H1 (cell line): ENCODE measurements at regions not wholly inside any gene's neighbourhood (a gene's known extent, or its start where the extent isn't known, plus 50 kb on each side); places are given as distances from the start of the nearest gene placed in this dataset.

Source experiments
- CTCF ChIA-PET: fragments of 300-600 bp; sonication (Branson Sonifier 250); formaldehyde crosslinking; loops from one replicate; lab custom pipeline; 2021; ENCODE audit not compliant: partially characterized antibody; lab: Charles Lee
- POLR2A ChIA-PET: fragments of 300-600 bp; sonication (Branson Sonifier 250); formaldehyde crosslinking; loops from one replicate; lab custom pipeline; 2021; ENCODE audit warnings: inconsistent platforms; ENCODE audit not compliant: partially characterized antibody; lab: Charles Lee
- DNase-seq, 2 experiments: peaks; one replicate each; pipeline versions ENCODE4 v3.0.0 to v3.0.0-alpha.2; 2010 to 2022; ENCODE audit warnings: low spot score in 2 of 2, low read depth in 1 of 2, mixed read lengths in 1 of 2
- FAIRE-seq: peaks from 2 replicates; lab custom pipeline; 2011; peaks lifted over from hg19 to GRCh38; lab: Jason Lieb, UNC
- H2AFZ ChIP-seq: 2 replicates; pipeline ENCODE4 v1.8.1; 2012; ENCODE audit warnings: low read length, inconsistent platforms
- H2AK5ac ChIP-seq: 2 replicates; pipeline ENCODE4 v1.6.1; 2013; ENCODE audit warnings: low read depth, low read length
- H2BK120ac ChIP-seq: replicated peaks from 2 replicates; pipeline ENCODE3; 2013; ENCODE audit warnings: low read depth, low read length, inconsistent platforms
- H2BK12ac ChIP-seq: 2 replicates; pipeline ENCODE4 v1.6.1; 2013; ENCODE audit warnings: low read depth, low read length
- H2BK15ac ChIP-seq: 2 replicates; pipeline ENCODE4 v1.6.1; 2013; ENCODE audit warnings: low read length
- H2BK20ac ChIP-seq: 2 replicates; pipeline ENCODE4 v1.6.1; 2013; ENCODE audit warnings: low read length
- H2BK5ac ChIP-seq: 2 replicates; pipeline ENCODE4 v1.6.1; 2013; ENCODE audit warnings: low read depth, low read length
- H3K14ac ChIP-seq: 2 replicates; pipeline ENCODE4 v1.6.1; 2013; ENCODE audit warnings: inconsistent platforms; ENCODE audit not compliant: insufficient read length
- H3K18ac ChIP-seq: 2 replicates; pipeline ENCODE4 v1.6.1; 2013; ENCODE audit warnings: low read length; ENCODE audit errors: extremely low read depth
- H3K23ac ChIP-seq: 2 replicates; pipeline ENCODE4 v1.6.1; 2013; ENCODE audit warnings: inconsistent platforms; ENCODE audit not compliant: insufficient read length
- H3K23me2 ChIP-seq: 2 replicates; pipeline ENCODE4 v1.6.1; 2013; ENCODE audit warnings: low read depth, low read length
- H3K27ac ChIP-seq: 2 replicates; pipeline ENCODE4 v1.6.1; 2011; ENCODE audit warnings: low read depth, low read length, inconsistent platforms
- H3K27me3 ChIP-seq, 4 experiments: replicated peaks in 1 of 4; 1 replicate in 1 of 4; 2 replicates in 3 of 4; pipeline versions ENCODE4 v1.6.1 to v1.8.1; 2011 to 2013; ENCODE audit warnings: low read length in 3 of 4, mild to moderate bottlenecking in 3 of 4, inconsistent platforms in 2 of 4, mixed read lengths in 2 of 4, moderate library complexity in 1 of 4; ENCODE audit not compliant: control insufficient read depth in 3 of 4, insufficient read depth in 3 of 4; ENCODE audit errors: extremely low read depth in 1 of 4
- H3K36me3 ChIP-seq, 4 experiments: 2 replicates each; pipeline versions ENCODE4 v1.6.1 to v1.8.1; 2011 to 2013; ENCODE audit warnings: mild to moderate bottlenecking in 4 of 4, low read length in 3 of 4, moderate library complexity in 2 of 4, control low read depth in 1 of 4, inconsistent platforms in 1 of 4; ENCODE audit not compliant: insufficient read depth in 4 of 4, control insufficient read depth in 2 of 4
- H3K4ac ChIP-seq: replicated peaks from 2 replicates; pipeline ENCODE3; 2013; ENCODE audit warnings: low read length, low read depth, mixed read lengths, inconsistent platforms; ENCODE audit not compliant: insufficient read length
- H3K4me1 ChIP-seq, 4 experiments: replicated peaks in 1 of 4; 1 replicate in 1 of 4; 2 replicates in 3 of 4; pipeline versions ENCODE4 v1.6.1 to v1.8.1; 2011 to 2013; ENCODE audit warnings: low read length in 3 of 4, inconsistent platforms in 2 of 4, mixed read lengths in 1 of 4; ENCODE audit not compliant: insufficient read depth in 4 of 4, control insufficient read depth in 3 of 4
- H3K4me2 ChIP-seq, 2 experiments: 2 replicates each; pipeline versions ENCODE4 v1.6.1 to v1.8.1; 2011 to 2013; ENCODE audit warnings: low read depth in 2 of 2, low read length in 2 of 2, control low read depth in 1 of 2, inconsistent platforms in 1 of 2, mild to moderate bottlenecking in 1 of 2; ENCODE audit not compliant: insufficient read depth in 1 of 2
- H3K4me3 ChIP-seq, 4 experiments: fragments of 200-600, 300-600 bp in 1 of 4; sonication (generic), shearing (Covaris generic), sonication (Bioruptor Twin) in 1 of 4; 2 replicates each; pipeline versions ENCODE4 v1.5.1 to v1.8.1; 2011 to 2016; ENCODE audit warnings: low read length in 4 of 4, low read depth in 3 of 4, control low read depth in 2 of 4, inconsistent platforms in 2 of 4, mild to moderate bottlenecking in 2 of 4, mixed read lengths in 1 of 4, moderate library complexity in 1 of 4; ENCODE audit not compliant: insufficient read depth in 2 of 4; ENCODE audit errors: extremely low read depth in 1 of 4
- H3K56ac ChIP-seq: replicated peaks from 2 replicates; pipeline ENCODE3; 2013; ENCODE audit warnings: low read depth, mild to moderate bottlenecking, mixed read lengths, low read length, inconsistent platforms; ENCODE audit not compliant: insufficient read length
- H3K79me1 ChIP-seq: 2 replicates; pipeline ENCODE4 v1.6.1; 2013; ENCODE audit warnings: low read depth, low read length, control low read depth
- H3K79me2 ChIP-seq, 2 experiments: 2 replicates each; pipeline versions ENCODE4 v1.6.1 to v1.8.1; 2012 to 2013; ENCODE audit warnings: low read length in 2 of 2, mild to moderate bottlenecking in 2 of 2, inconsistent platforms in 1 of 2; ENCODE audit not compliant: insufficient read depth in 2 of 2, control insufficient read depth in 1 of 2
- H3K9ac ChIP-seq, 4 experiments: replicated peaks in 1 of 4; 1 replicate in 1 of 4; 2 replicates in 3 of 4; pipeline versions ENCODE4 v1.6.1 to v1.8.1; 2011 to 2013; ENCODE audit warnings: low read depth in 3 of 4, low read length in 3 of 4, control low read depth in 2 of 4, mild to moderate bottlenecking in 2 of 4, moderate library complexity in 2 of 4, inconsistent platforms in 1 of 4; ENCODE audit errors: extremely low read depth in 1 of 4
- H3K9me3 ChIP-seq, 2 experiments: 2 replicates each; pipeline versions ENCODE4 v1.6.1 to v1.8.1; 2012 to 2013; ENCODE audit warnings: mild to moderate bottlenecking in 2 of 2, moderate library complexity in 2 of 2, control low read depth in 1 of 2, inconsistent platforms in 1 of 2, low read depth in 1 of 2, low read length in 1 of 2, mixed read lengths in 1 of 2; ENCODE audit not compliant: insufficient read depth in 2 of 2
- H4K20me1 ChIP-seq, 2 experiments: replicated peaks in 1 of 2; 2 replicates each; pipeline versions ENCODE3 to v1.8.1; 2011 to 2013; ENCODE audit warnings: inconsistent platforms in 2 of 2, low read length in 2 of 2, mild to moderate bottlenecking in 1 of 2; ENCODE audit not compliant: insufficient read depth in 2 of 2, control insufficient read depth in 1 of 2
- H4K5ac ChIP-seq: 2 replicates; pipeline ENCODE4 v1.6.1; 2013; ENCODE audit warnings: low read length, low read depth, mixed read lengths, inconsistent platforms; ENCODE audit not compliant: insufficient read length
- H4K8ac ChIP-seq: 2 replicates; pipeline ENCODE4 v1.8.0; 2013; ENCODE audit warnings: mild to moderate bottlenecking, moderate library complexity, low read length, inconsistent platforms; ENCODE audit not compliant: insufficient read depth; ENCODE audit errors: extremely low read depth
- H4K91ac ChIP-seq: replicated peaks from 2 replicates; pipeline ENCODE3; 2013; ENCODE audit warnings: low read length, mixed read lengths, inconsistent platforms; ENCODE audit not compliant: insufficient read length
- CTCF ChIP-seq, 3 experiments: IDR thresholded peaks; 1 replicate in 2 of 3; 2 replicates in 1 of 3; pipeline versions ENCODE4 v1.5.1 to v1.6.1; 2011; ENCODE audit warnings: low read length in 3 of 3, mild to moderate bottlenecking in 3 of 3, inconsistent platforms in 2 of 3, low read depth in 1 of 3, moderate library complexity in 1 of 3; ENCODE audit not compliant: insufficient read depth in 1 of 3; ENCODE audit errors: control extremely low read depth in 1 of 3
- EP300 ChIP-seq, 2 experiments: IDR thresholded peaks; 1 replicate in 1 of 2; 2 replicates in 1 of 2; pipeline ENCODE4 v1.6.1; 2011 to 2012; ENCODE audit warnings: low read depth in 2 of 2, low read length in 2 of 2, mild to moderate bottlenecking in 2 of 2, borderline replicate concordance in 1 of 2, inconsistent platforms in 1 of 2, moderate library complexity in 1 of 2
- WGBS, 2 experiments: shearing (Covaris generic) in 1 of 2; methylation state at CpG; one replicate each; pipeline versions ENCODE4 v1.1.6 to v1.1.7; 2013 to 2015; ENCODE audit warnings: low lambda C conversion rate in 2 of 2, mixed read lengths in 2 of 2, inconsistent platforms in 1 of 2, low coverage in 1 of 2, missing lambda C conversion rate in 1 of 2; ENCODE audit not compliant: insufficient replicate concordance in 2 of 2, insufficient coverage in 1 of 2, insufficient read length in 1 of 2; ENCODE audit errors: extremely low coverage in 1 of 2, missing lambda C conversion rate in 1 of 2; 5-methylcytosine and 5-hydroxymethylcytosine counted together
- TF ChIP-seq, protein P1 (sequence below): IDR thresholded peaks from 2 replicates; pipeline ENCODE4 v1.6.1; 2011; ENCODE audit warnings: low read depth, mild to moderate bottlenecking, low read length; ENCODE audit not compliant: insufficient read depth

DNA sequence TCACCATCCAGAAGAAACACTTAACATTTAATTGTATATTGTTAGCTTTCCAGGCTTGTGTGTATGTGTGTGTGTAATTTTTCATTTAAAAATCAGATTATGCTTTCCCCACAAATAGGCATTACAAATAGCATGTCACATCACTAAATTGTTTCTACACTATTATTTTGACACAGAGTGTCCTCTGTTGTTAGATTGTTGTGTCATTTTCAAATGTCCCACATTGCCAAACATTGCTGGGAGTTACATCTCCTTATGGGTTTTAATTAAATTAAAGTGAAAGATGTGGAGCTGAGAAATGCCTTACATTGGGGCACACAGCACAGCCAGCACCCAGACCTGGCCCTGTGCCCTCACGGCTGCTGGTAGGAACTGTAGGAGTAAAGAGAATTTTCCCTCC, 295.6 kb downstream of the ZEB1 start:
- H3K9me3 ChIP-seq: no peaks in the 10 kb centered on the region
- no peak overlapping the region for H2BK120ac ChIP-seq
- no peak overlapping the region for H2BK12ac ChIP-seq
- 88% methylated on average over 1 of the region's 1 CpG; no CpG with 5 or more reads in 1 of the 2 experiments for WGBS, 2 experiments
- no peak overlapping the region for H3K14ac ChIP-seq
- no peak overlapping the region for H4K91ac ChIP-seq
- no peaks in the 10 kb centered on the region for H3K36me3 ChIP-seq
- H3K18ac ChIP-seq: no peak overlapping the region
- H3K4me1 ChIP-seq: no peaks in the 10 kb centered on the region; a peak in 3 of 7 replicates
- H2AK5ac ChIP-seq: no peak overlapping the region
- H3K79me1 ChIP-seq: no peaks in the 10 kb centered on the region
- no peak overlapping the region for H2BK20ac ChIP-seq
- H3K4me3 ChIP-seq: no peak overlapping the region
- no peak overlapping the region for H3K4ac ChIP-seq
- no peak overlapping the region for H4K5ac ChIP-seq
- no peak overlapping the region for H3K9ac ChIP-seq
- no peak overlapping the region for H3K4me2 ChIP-seq
- no peak for FAIRE-seq
- no peaks in the 10 kb centered on the region for H3K79me2 ChIP-seq
- no peak for DNase-seq
- H3K23me2 ChIP-seq: no peaks in the 10 kb centered on the region
- ChIA-PET POLR2A (no interaction called here), CTCF (no interaction called here)
- H2AFZ ChIP-seq: no peak overlapping the region
- no peak overlapping the region for H4K8ac ChIP-seq
- no peak overlapping the region for H3K23ac ChIP-seq
- H2BK15ac ChIP-seq: no peak overlapping the region
- no peaks in the 10 kb centered on the region for H4K20me1 ChIP-seq
- TF ChIP-seq EP300 (IDR thresholded peaks at IDR 0.05; ENCODE audit: borderline replicate concordance in 1 of 2, low read depth in 2 of 2, low read length in 2 of 2) (no peak), CTCF (IDR thresholded peaks at IDR 0.05; ENCODE audit: control extremely low read depth in 1 of 3, insufficient read depth in 1 of 3, low read depth in 1 of 3, low read length in 3 of 3) (no peak)
- TF ChIP-seq, protein P1, sequence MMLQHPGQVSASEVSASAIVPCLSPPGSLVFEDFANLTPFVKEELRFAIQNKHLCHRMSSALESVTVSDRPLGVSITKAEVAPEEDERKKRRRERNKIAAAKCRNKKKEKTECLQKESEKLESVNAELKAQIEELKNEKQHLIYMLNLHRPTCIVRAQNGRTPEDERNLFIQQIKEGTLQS: no peak
- no peaks in the 10 kb centered on the region for H3K27me3 ChIP-seq
- no peak overlapping the region for H3K56ac ChIP-seq
- H2BK5ac ChIP-seq: no peak overlapping the region
- H3K27ac ChIP-seq: no peak overlapping the region
